IMR-90 (cell line): ENCODE measurements at regions not wholly inside any gene's neighbourhood (a gene's known extent, or its start where the extent isn't known, plus 50 kb on each side); places are given as distances from the start of the nearest gene placed in this dataset.
A peak's percentile ranks its signal among the peaks of the same experiment; 100 is the strongest.

Experiments
- ATAC-seq: fragments of 200-7000 bp; cut with Tn5 transposase; 2 replicates; pipeline ENCODE4 v1.9.1; 2020; ENCODE audit warnings: low read depth, mild to moderate bottlenecking, moderate library complexity
- BruUV-seq: library from RNA; stranded (reverse); fragments of 400-500 nt; replicated peaks from 2 replicates; lab custom pipeline; 2021; lab: Mats Ljungman, UMichigan
- CTCF ChIA-PET: fragments of 300-600 bp; formaldehyde crosslinking; extraction: SDS; loops from one replicate; lab custom pipeline; 2021; ENCODE audit warnings: antibody characterized with exemption; lab: Yijun Ruan, JAX
- POLR2A ChIA-PET: fragments of 300-600 bp; sonication (Branson Sonifier 250); formaldehyde crosslinking; loops from one replicate; lab custom pipeline; 2022; ENCODE audit warnings: antibody characterized with exemption; ENCODE audit not compliant: unreplicated experiment; lab: Charles Lee
- DNase-seq: peaks from one replicate; pipeline ENCODE4 v3.0.0; 2013
- H2AFZ ChIP-seq: replicated peaks from 2 replicates; pipeline ENCODE3; 2013; ENCODE audit warnings: low read length, mild to moderate bottlenecking; ENCODE audit not compliant: poor library complexity
- H2AK5ac ChIP-seq: 2 replicates; pipeline ENCODE4 v1.6.1; 2013; ENCODE audit warnings: low read depth, low read length, inconsistent platforms
- H2AK9ac ChIP-seq: replicated peaks from 2 replicates; pipeline ENCODE3; 2013; ENCODE audit warnings: mild to moderate bottlenecking, low read depth, low read length, moderate library complexity; ENCODE audit not compliant: poor library complexity
- H2BK120ac ChIP-seq: 2 replicates; pipeline ENCODE4 v1.6.1; 2013; ENCODE audit warnings: low read depth, low read length, inconsistent platforms
- H2BK15ac ChIP-seq: 3 replicates; pipeline ENCODE4 v1.6.1; 2013; ENCODE audit warnings: low read depth, low read length, inconsistent platforms
- H2BK20ac ChIP-seq: 2 replicates; pipeline ENCODE4 v1.6.1; 2013; ENCODE audit warnings: low read depth, mild to moderate bottlenecking, inconsistent platforms, low read length, moderate library complexity
- H2BK5ac ChIP-seq: 2 replicates; pipeline ENCODE4 v1.6.1; 2013; ENCODE audit warnings: mild to moderate bottlenecking, low read depth, low read length, inconsistent platforms; ENCODE audit not compliant: poor library complexity, severe bottlenecking
- H3K14ac ChIP-seq: replicated peaks from 2 replicates; pipeline ENCODE4 v1.6.1; 2013; ENCODE audit warnings: low read depth, low read length, inconsistent platforms
- H3K18ac ChIP-seq: 2 replicates; pipeline ENCODE4 v1.6.1; 2013; ENCODE audit warnings: low read depth, low read length, control low read depth
- H3K23ac ChIP-seq: 2 replicates; pipeline ENCODE4 v1.6.1; 2013; ENCODE audit warnings: low read depth, low read length, inconsistent platforms
- H3K27ac ChIP-seq: 2 replicates; pipeline ENCODE4 v1.5.1; 2013; ENCODE audit warnings: mild to moderate bottlenecking, control low read depth, low read length; ENCODE audit not compliant: insufficient read depth
- H3K27me3 ChIP-seq: 2 replicates; pipeline ENCODE4 v1.6.1; 2013; ENCODE audit warnings: low read length; ENCODE audit not compliant: control insufficient read depth, insufficient read depth
- H3K36me3 ChIP-seq: 2 replicates; pipeline ENCODE4 v1.6.1; 2013; ENCODE audit warnings: low read length, mixed read lengths; ENCODE audit not compliant: control insufficient read depth, insufficient read depth
- H3K4ac ChIP-seq: 2 replicates; pipeline ENCODE4 v1.6.1; 2013; ENCODE audit warnings: low read depth, low read length, inconsistent platforms
- H3K4me1 ChIP-seq: 2 replicates; pipeline ENCODE4 v1.6.1; 2013; ENCODE audit warnings: low read length, mixed read lengths; ENCODE audit not compliant: control insufficient read depth, insufficient read depth
- H3K4me2 ChIP-seq: 2 replicates; pipeline ENCODE4 v1.6.1; 2013; ENCODE audit warnings: low read depth, mild to moderate bottlenecking, control low read depth, low read length, moderate library complexity
- H3K4me3 ChIP-seq: 2 replicates; pipeline ENCODE4 v1.5.1; 2013; ENCODE audit warnings: low read depth, mild to moderate bottlenecking, control low read depth, low read length, moderate library complexity; ENCODE audit not compliant: insufficient read depth
- H3K56ac ChIP-seq: 2 replicates; pipeline ENCODE4 v1.6.1; 2013; ENCODE audit warnings: low read length, inconsistent platforms; ENCODE audit not compliant: insufficient read depth; ENCODE audit errors: extremely low read depth
- H3K79me1 ChIP-seq, 2 experiments: 2 replicates each; pipeline ENCODE4 v1.6.1; 2013; ENCODE audit warnings: low read length in 2 of 2, inconsistent platforms in 1 of 2, low read depth in 1 of 2
- H3K9ac ChIP-seq: 2 replicates; pipeline ENCODE4 v1.6.1; 2013; ENCODE audit warnings: low read depth, low read length, control low read depth
- H3K9me1 ChIP-seq: 2 replicates; pipeline ENCODE4 v1.6.1; 2013; ENCODE audit warnings: low read length, inconsistent platforms; ENCODE audit not compliant: insufficient read depth
- H3K9me3 ChIP-seq: 2 replicates; pipeline ENCODE4 v1.6.1; 2013; ENCODE audit warnings: low read length; ENCODE audit not compliant: control insufficient read depth, insufficient read depth
- H4K20me1 ChIP-seq: 2 replicates; pipeline ENCODE4 v1.6.1; 2013; ENCODE audit warnings: low read length, inconsistent platforms; ENCODE audit not compliant: insufficient read depth
- H4K5ac ChIP-seq: 2 replicates; pipeline ENCODE4 v1.6.1; 2013; ENCODE audit warnings: mild to moderate bottlenecking, low read depth, low read length, control low read depth
- H4K8ac ChIP-seq, 2 experiments: 2 replicates each; pipeline ENCODE4 v1.6.1; 2013; ENCODE audit warnings: low read depth in 2 of 2, low read length in 2 of 2, control low read depth in 1 of 2, inconsistent platforms in 1 of 2
- H4K91ac ChIP-seq: 2 replicates; pipeline ENCODE4 v1.6.1; 2013; ENCODE audit warnings: low read depth, low read length, inconsistent platforms; ENCODE audit not compliant: insufficient read depth
- BHLHE40 ChIP-seq: fragments of 150-350 bp; IDR thresholded peaks from 2 replicates; pipeline ENCODE4 v1.6.1; 2016; ENCODE audit warnings: mild to moderate bottlenecking, low read depth, low read length
- CEBPB ChIP-seq: IDR thresholded peaks from 2 replicates; pipeline ENCODE4 v1.6.1; 2012; ENCODE audit warnings: low read depth, low read length, improper control_type of control experiment
- CHD1 ChIP-seq: IDR thresholded peaks from 2 replicates; pipeline ENCODE4 v1.6.1; 2012; ENCODE audit warnings: low read depth, low read length, improper control_type of control experiment
- FOS ChIP-seq: fragments of 150-350 bp; IDR thresholded peaks from 2 replicates; pipeline ENCODE4 v1.6.1; 2016; ENCODE audit warnings: low read depth, low read length
- MAFK ChIP-seq: IDR thresholded peaks from 2 replicates; pipeline ENCODE4 v1.6.1; 2012; ENCODE audit warnings: low read depth, low read length, improper control_type of control experiment
- MAZ ChIP-seq: IDR thresholded peaks from 2 replicates; pipeline ENCODE4 v1.6.1; 2012; ENCODE audit warnings: low read depth, mild to moderate bottlenecking, low read length, improper control_type of control experiment, moderate library complexity, borderline replicate concordance
- MXI1 ChIP-seq: IDR thresholded peaks from 2 replicates; pipeline ENCODE4 v1.6.1; 2012; ENCODE audit warnings: low read depth, mild to moderate bottlenecking, low read length, moderate library complexity, borderline replicate concordance
- NFE2L2 ChIP-seq: fragments of 150-350 bp; IDR thresholded peaks from 2 replicates; pipeline ENCODE4 v1.6.1; 2016; ENCODE audit warnings: low read depth, mild to moderate bottlenecking, low read length
- POLR2A ChIP-seq: IDR thresholded peaks from 2 replicates; pipeline ENCODE4 v1.6.1; 2012; ENCODE audit warnings: mild to moderate bottlenecking, low read depth, low read length
- RAD21 ChIP-seq: IDR thresholded peaks from 2 replicates; pipeline ENCODE4 v1.6.1; 2012; ENCODE audit warnings: low read length, improper control_type of control experiment
- RCOR1 ChIP-seq: IDR thresholded peaks from 2 replicates; pipeline ENCODE4 v1.6.1; 2012; ENCODE audit warnings: mild to moderate bottlenecking, low read length, improper control_type of control experiment; ENCODE audit not compliant: insufficient replicate concordance
- RFX5 ChIP-seq: IDR thresholded peaks from 2 replicates; pipeline ENCODE4 v1.8.0; 2012; ENCODE audit warnings: low read depth, mild to moderate bottlenecking, low read length, moderate library complexity
- SMC3 ChIP-seq: fragments of 150-350 bp; IDR thresholded peaks from 2 replicates; pipeline ENCODE4 v1.6.1; 2016; ENCODE audit warnings: low read depth, mild to moderate bottlenecking, antibody characterized with exemption, low read length, moderate library complexity
- WGBS, 2 experiments: methylation state at CpG; one replicate each; pipeline versions ENCODE4 v1.1.5 to v1.1.7; 2013; ENCODE audit warnings: missing lambda C conversion rate in 2 of 2; ENCODE audit not compliant: insufficient read length in 1 of 2; ENCODE audit errors: extremely low coverage in 2 of 2; 5-methylcytosine and 5-hydroxymethylcytosine counted together
- dilution Hi-C: fragments of 300-500 bp; cut with HindIII; formaldehyde crosslinking; loops from one replicate; pipeline ENCODE4 v1.14.3; 2018; ENCODE audit warnings: low sequenced_read_pairs; ENCODE audit not compliant: unreplicated experiment
- in situ Hi-C: fragments of 300-500 bp; cut with MboI; formaldehyde crosslinking; loops from 3 replicates; pipeline ENCODE4 v1.14.3; 2019; ENCODE audit warnings: low sequenced_read_pairs, inconsistent platforms, mixed read lengths
- intact Hi-C: fragments of 100-400 bp; cut with micrococcal nuclease; formaldehyde crosslinking; loops from 2 replicates; pipeline ENCODE4 v1.10.0; 2022
- TF ChIP-seq, protein P1 (sequence below): fragments of 150-350 bp; IDR thresholded peaks from 2 replicates; pipeline ENCODE4 v1.6.1; 2016; ENCODE audit warnings: low read depth, mild to moderate bottlenecking, low read length, moderate library complexity, borderline replicate concordance
- TF ChIP-seq, protein P2 (sequence below): fragments of 150-350 bp; IDR thresholded peaks from 2 replicates; pipeline ENCODE4 v1.6.1; 2017; ENCODE audit warnings: mild to moderate bottlenecking, antibody characterized with exemption, low read length, low read depth

DNA sequence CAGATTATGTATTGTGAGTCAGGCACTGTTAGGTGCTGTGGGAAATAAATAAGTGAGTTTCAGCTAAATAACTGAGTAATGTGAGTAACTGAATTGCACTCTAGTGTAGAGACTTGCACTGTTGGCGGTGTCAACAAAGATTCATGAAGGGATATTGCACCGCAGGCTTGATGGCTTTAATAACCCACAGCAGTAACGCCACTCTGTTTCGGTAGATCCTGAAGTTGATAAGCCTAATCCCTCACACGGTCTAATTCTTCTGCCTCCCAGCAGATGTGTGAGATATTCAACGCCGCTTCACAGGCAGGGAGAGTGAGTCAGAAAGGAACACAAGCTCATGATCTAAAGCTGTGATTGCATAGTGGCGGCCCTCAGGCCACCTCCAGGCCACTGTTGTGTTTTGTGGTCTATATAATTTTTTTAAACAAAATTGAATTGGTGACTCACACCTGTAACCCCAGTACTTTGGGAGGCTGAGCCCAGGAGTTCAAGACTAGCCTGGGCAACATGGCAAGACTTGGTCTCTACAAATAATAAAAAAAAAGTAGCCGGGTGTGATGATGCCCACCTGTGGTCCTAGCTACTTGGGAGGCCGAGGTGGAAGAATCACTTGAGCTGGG lies 94.3 kb downstream of the LIPG start:
- no peaks in the 10 kb centered on the region for H3K36me3 ChIP-seq
- H3K27me3 ChIP-seq = peaks cover 18% of the 10 kb centered on the region
- in situ Hi-C loops (no loop called here), dilution Hi-C loops (no loop called here), intact Hi-C loops (no loop called here)
- ATAC-seq (no peak), DNase-seq (peak; percentile 16)
- H2AK5ac ChIP-seq = no peak overlapping the region
- CTCF ChIA-PET = no interaction called here
- H3K9me3 ChIP-seq = no peaks in the 10 kb centered on the region
- H3K18ac ChIP-seq = no peak overlapping the region
- no peak overlapping the region for H3K9ac ChIP-seq
- no peak overlapping the region for H4K91ac ChIP-seq
- no peak overlapping the region for H3K14ac ChIP-seq
- POLR2A ChIA-PET = no interaction called here
- WGBS, 2 experiments = 100% methylated on average over 1 of the region's 10 CpGs; no CpG with 5 or more reads in 1 of the 2 experiments
- no peaks in the 10 kb centered on the region for H3K79me1 ChIP-seq
- H4K5ac ChIP-seq = no peak overlapping the region
- no peak overlapping the region for H3K4ac ChIP-seq
- no peak overlapping the region for H2BK20ac ChIP-seq
- no peak overlapping the region for H2BK15ac ChIP-seq
- no peak overlapping the region for H3K4me3 ChIP-seq
- H2AK9ac ChIP-seq = no peak overlapping the region
- no peaks in the 10 kb centered on the region for H3K9me1 ChIP-seq
- no peak overlapping the region for H2BK5ac ChIP-seq
- no peak overlapping the region for H4K8ac ChIP-seq
- H3K23ac ChIP-seq = no peak overlapping the region
- H3K4me2 ChIP-seq = no peak overlapping the region
- no TSS peak for BruUV-seq
- H2BK120ac ChIP-seq = no peak overlapping the region
- no peak for TF ChIP-seq CHD1
- no peak for TF ChIP-seq RAD21
- TF ChIP-seq CEBPB = no peak
- TF ChIP-seq SMC3 = no peak
- TF ChIP-seq, protein P1, sequence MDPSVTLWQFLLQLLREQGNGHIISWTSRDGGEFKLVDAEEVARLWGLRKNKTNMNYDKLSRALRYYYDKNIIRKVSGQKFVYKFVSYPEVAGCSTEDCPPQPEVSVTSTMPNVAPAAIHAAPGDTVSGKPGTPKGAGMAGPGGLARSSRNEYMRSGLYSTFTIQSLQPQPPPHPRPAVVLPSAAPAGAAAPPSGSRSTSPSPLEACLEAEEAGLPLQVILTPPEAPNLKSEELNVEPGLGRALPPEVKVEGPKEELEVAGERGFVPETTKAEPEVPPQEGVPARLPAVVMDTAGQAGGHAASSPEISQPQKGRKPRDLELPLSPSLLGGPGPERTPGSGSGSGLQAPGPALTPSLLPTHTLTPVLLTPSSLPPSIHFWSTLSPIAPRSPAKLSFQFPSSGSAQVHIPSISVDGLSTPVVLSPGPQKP = no peak
- no peak for TF ChIP-seq MXI1
- TF ChIP-seq MAZ = no peak
- no peak for TF ChIP-seq POLR2A
- no peak for TF ChIP-seq MAFK
- TF ChIP-seq RCOR1 = no peak
- TF ChIP-seq, protein P2, sequence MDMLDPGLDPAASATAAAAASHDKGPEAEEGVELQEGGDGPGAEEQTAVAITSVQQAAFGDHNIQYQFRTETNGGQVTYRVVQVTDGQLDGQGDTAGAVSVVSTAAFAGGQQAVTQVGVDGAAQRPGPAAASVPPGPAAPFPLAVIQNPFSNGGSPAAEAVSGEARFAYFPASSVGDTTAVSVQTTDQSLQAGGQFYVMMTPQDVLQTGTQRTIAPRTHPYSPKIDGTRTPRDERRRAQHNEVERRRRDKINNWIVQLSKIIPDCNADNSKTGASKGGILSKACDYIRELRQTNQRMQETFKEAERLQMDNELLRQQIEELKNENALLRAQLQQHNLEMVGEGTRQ = no peak
- TF ChIP-seq BHLHE40 = no peak
- no peak for TF ChIP-seq NFE2L2
- TF ChIP-seq FOS = no peak
- TF ChIP-seq RFX5 = no peak
- no peak overlapping the region for H3K27ac ChIP-seq
- H3K4me1 ChIP-seq = no peaks in the 10 kb centered on the region
- H4K20me1 ChIP-seq = no peaks in the 10 kb centered on the region
- H3K56ac ChIP-seq = no peak overlapping the region
- no peak overlapping the region for H2AFZ ChIP-seq
